PC-3 (cell line): ENCODE measurements at regions not wholly inside any gene's neighbourhood (a gene's known extent, or its start where the extent isn't known, plus 50 kb on each side); places are given as distances from the start of the nearest gene placed in this dataset.

ENCODE experiments used
- ATAC-seq: fragments of 200-7000 bp; cut with Tn5 transposase; 2 replicates; pipeline ENCODE4 v1.9.1; 2020; ENCODE audit warnings: mild to moderate bottlenecking, moderate library complexity
- BruUV-seq: library from RNA; stranded (reverse); fragments of 400-500 nt; replicated peaks from 2 replicates; lab custom pipeline; 2021; lab: Mats Ljungman, UMichigan
- CTCF ChIA-PET: fragments of 300-600 bp; sonication (Branson Sonifier 250); formaldehyde crosslinking; loops from one replicate; lab custom pipeline; 2022; ENCODE audit warnings: antibody characterized with exemption; lab: Charles Lee
- POLR2A ChIA-PET: fragments of 300-600 bp; sonication (Branson Sonifier 250); formaldehyde crosslinking; loops from one replicate; lab custom pipeline; 2022; ENCODE audit warnings: antibody characterized with exemption; ENCODE audit not compliant: unreplicated experiment; lab: Charles Lee
- DNase-seq: peaks from one replicate; pipeline ENCODE4 v3.0.0-alpha.2; 2015
- H2AFZ ChIP-seq: fragments of 300-600 bp; sonication (generic); 2 replicates; pipeline ENCODE4 v1.6.0; 2016; ENCODE audit warnings: antibody characterized with exemption, low read length
- H3F3A ChIP-seq: fragments of 300-600 bp; sonication (generic); one replicate; pipeline ENCODE4 v1.6.0; 2017; ENCODE audit warnings: antibody characterized with exemption, low read length, control low read depth, mild to moderate bottlenecking; ENCODE audit not compliant: unreplicated experiment
- H3K27ac ChIP-seq: fragments of 300-600 bp; sonication (generic); 2 replicates; pipeline ENCODE4 v1.5.1; 2016; ENCODE audit warnings: mild to moderate bottlenecking, low read length
- H3K27me3 ChIP-seq: fragments of 300-600 bp; sonication (generic); 2 replicates; pipeline ENCODE4 v1.6.1; 2016; ENCODE audit warnings: low read length, mixed read lengths
- H3K36me3 ChIP-seq: fragments of 300-600 bp; sonication (generic); 2 replicates; pipeline ENCODE4 v1.6.1; 2016; ENCODE audit warnings: low read depth, mixed run types, low read length, mixed read lengths
- H3K4me1 ChIP-seq: fragments of 300-600 bp; sonication (generic); 2 replicates; pipeline ENCODE4 v1.5.1; 2016; ENCODE audit warnings: low read length; ENCODE audit not compliant: insufficient read depth
- H3K4me2 ChIP-seq: fragments of 300-600 bp; sonication (generic); 2 replicates; pipeline ENCODE4 v1.6.0; 2016; ENCODE audit warnings: low read length
- H3K4me3 ChIP-seq: fragments of 300-600 bp; sonication (generic); 2 replicates; pipeline ENCODE4 v1.5.1; 2016; ENCODE audit warnings: mild to moderate bottlenecking, low read length, mixed read lengths
- H3K79me2 ChIP-seq: fragments of 300-600 bp; sonication (generic); 2 replicates; pipeline ENCODE4 v1.6.1; 2017; ENCODE audit warnings: low read length, mixed read lengths
- H3K9ac ChIP-seq: fragments of 300-600 bp; sonication (generic); 2 replicates; pipeline ENCODE4 v1.6.0; 2016; ENCODE audit warnings: mild to moderate bottlenecking, low read length
- H3K9me2 ChIP-seq: fragments of 300-600 bp; sonication (generic); replicated peaks from 2 replicates; pipeline ENCODE4 v1.6.1; 2016; ENCODE audit warnings: mixed run types, low read length, mixed read lengths
- H3K9me3 ChIP-seq: fragments of 300-600 bp; sonication (generic); 2 replicates; pipeline ENCODE4 v1.6.1; 2016; ENCODE audit warnings: low read length, mixed read lengths
- H4K20me1 ChIP-seq: fragments of 300-600 bp; sonication (generic); 2 replicates; pipeline ENCODE4 v1.6.1; 2016; ENCODE audit warnings: low read length, mixed read lengths
- EZH2 ChIP-seq: fragments of 300-600 bp; sonication (generic); IDR thresholded peaks from one replicate; pipeline ENCODE4 v1.6.1; 2017; ENCODE audit warnings: antibody characterized with exemption, mild to moderate bottlenecking, low read length; ENCODE audit not compliant: unreplicated experiment
- EZH2phosphoT487 ChIP-seq: fragments of 300-600 bp; sonication (generic); IDR thresholded peaks from 2 replicates; pipeline ENCODE4 v1.6.1; 2018; ENCODE audit warnings: mild to moderate bottlenecking, antibody characterized with exemption, low read length, borderline replicate concordance
- intact Hi-C: fragments of 100-400 bp; cut with micrococcal nuclease; formaldehyde crosslinking; loops from 2 replicates; pipeline ENCODE4 v1.9.0; 2023
- TF ChIP-seq, protein P1 (sequence below): fragments of 300-600 bp; sonication (generic); conservative IDR thresholded peaks from 2 replicates; pipeline ENCODE4 v1.5.1; 2017; ENCODE audit warnings: antibody characterized with exemption, low read depth, mild to moderate bottlenecking, low read length

DNA sequence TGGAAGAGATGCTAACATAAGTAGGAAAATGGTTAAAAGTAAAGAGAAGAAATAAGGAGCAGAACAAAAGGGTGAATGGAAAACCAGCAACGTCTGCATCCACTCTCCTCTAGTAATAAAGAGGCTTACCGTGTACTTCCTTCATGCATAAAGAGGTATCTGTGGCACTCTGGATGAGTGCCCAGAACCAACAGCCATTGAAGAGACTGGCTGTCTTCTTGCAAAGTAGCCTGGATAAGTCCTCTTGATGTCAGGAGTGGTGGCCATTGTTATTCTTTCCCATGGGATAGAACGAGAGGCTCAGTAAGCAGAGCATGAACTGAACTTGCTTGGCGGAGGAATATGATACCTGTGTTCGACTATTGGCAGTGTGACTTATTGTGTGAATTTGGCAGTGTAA lies 186.2 kb upstream of the RASGRP1 start:
- TF ChIP-seq EZH2phosphoT487 (no peak), EZH2 (no peak)
- TF ChIP-seq, protein P1, sequence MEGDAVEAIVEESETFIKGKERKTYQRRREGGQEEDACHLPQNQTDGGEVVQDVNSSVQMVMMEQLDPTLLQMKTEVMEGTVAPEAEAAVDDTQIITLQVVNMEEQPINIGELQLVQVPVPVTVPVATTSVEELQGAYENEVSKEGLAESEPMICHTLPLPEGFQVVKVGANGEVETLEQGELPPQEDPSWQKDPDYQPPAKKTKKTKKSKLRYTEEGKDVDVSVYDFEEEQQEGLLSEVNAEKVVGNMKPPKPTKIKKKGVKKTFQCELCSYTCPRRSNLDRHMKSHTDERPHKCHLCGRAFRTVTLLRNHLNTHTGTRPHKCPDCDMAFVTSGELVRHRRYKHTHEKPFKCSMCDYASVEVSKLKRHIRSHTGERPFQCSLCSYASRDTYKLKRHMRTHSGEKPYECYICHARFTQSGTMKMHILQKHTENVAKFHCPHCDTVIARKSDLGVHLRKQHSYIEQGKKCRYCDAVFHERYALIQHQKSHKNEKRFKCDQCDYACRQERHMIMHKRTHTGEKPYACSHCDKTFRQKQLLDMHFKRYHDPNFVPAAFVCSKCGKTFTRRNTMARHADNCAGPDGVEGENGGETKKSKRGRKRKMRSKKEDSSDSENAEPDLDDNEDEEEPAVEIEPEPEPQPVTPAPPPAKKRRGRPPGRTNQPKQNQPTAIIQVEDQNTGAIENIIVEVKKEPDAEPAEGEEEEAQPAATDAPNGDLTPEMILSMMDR = no peak
- H3K4me2 ChIP-seq = no peak overlapping the region

DNA sequence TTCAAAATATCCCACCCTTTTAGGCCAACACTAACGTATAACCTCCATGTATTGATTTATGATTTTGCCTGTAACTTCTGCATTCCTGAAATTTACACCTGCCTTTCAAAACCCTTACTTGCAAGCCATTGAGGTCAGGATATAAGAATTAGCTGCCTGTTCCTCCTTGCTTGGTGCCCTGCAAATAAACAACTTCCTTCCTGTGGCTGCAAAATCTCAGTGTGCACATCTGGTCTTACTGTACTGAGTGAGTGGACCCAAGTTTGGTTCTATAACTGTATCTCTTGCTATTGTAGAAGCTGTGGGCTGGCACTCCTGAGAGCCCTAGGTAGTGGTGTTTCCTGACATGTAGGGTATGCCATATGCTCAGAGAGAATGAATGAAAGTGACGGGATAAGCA lies 191.1 kb upstream of the RASGRP1 start:
- H3K27ac ChIP-seq = no peak overlapping the region
- no peak overlapping the region for H2AFZ ChIP-seq
- intact Hi-C loops = no loop called here
- H4K20me1 ChIP-seq = no peaks in the 10 kb centered on the region
- no peaks in the 10 kb centered on the region for H3K9me2 ChIP-seq
- ATAC-seq (no peak), DNase-seq (no peak)
- no peaks in the 10 kb centered on the region for H3F3A ChIP-seq
- ChIA-PET POLR2A (no interaction called here), CTCF (no interaction called here)
- no peaks in the 10 kb centered on the region for H3K36me3 ChIP-seq
- no peak overlapping the region for H3K4me3 ChIP-seq
- H3K4me2 ChIP-seq = no peak overlapping the region
- BruUV-seq = no TSS peak
- H3K27me3 ChIP-seq = no peaks in the 10 kb centered on the region
- no peak overlapping the region for H3K9ac ChIP-seq
- H3K4me1 ChIP-seq = no peaks in the 10 kb centered on the region
- no peaks in the 10 kb centered on the region for H3K79me2 ChIP-seq
- TF ChIP-seq, protein P1 = no peak
- TF ChIP-seq EZH2phosphoT487 = no peak
- TF ChIP-seq EZH2 = no peak
- H3K9me3 ChIP-seq = no peaks in the 10 kb centered on the region

More for the DNA sequence above, 186.2 kb upstream of the RASGRP1 start:
- H2AFZ ChIP-seq = no peak overlapping the region
- no peaks in the 10 kb centered on the region for H3F3A ChIP-seq
- H3K4me1 ChIP-seq = no peaks in the 10 kb centered on the region
- BruUV-seq = no TSS peak
- DNase-seq = no peak
- H3K9me3 ChIP-seq = no peaks in the 10 kb centered on the region
- ATAC-seq = no peak
- H3K9me2 ChIP-seq = no peaks in the 10 kb centered on the region
- no peaks in the 10 kb centered on the region for H3K79me2 ChIP-seq
- H3K36me3 ChIP-seq = no peaks in the 10 kb centered on the region
- no peak overlapping the region for H3K4me3 ChIP-seq
- no peak overlapping the region for H3K27ac ChIP-seq
- intact Hi-C loops = no loop called here
- ChIA-PET CTCF (no interaction called here), POLR2A (no interaction called here)
- H3K9ac ChIP-seq = no peak overlapping the region
- H3K27me3 ChIP-seq = no peaks in the 10 kb centered on the region
- no peaks in the 10 kb centered on the region for H4K20me1 ChIP-seq

DNA sequence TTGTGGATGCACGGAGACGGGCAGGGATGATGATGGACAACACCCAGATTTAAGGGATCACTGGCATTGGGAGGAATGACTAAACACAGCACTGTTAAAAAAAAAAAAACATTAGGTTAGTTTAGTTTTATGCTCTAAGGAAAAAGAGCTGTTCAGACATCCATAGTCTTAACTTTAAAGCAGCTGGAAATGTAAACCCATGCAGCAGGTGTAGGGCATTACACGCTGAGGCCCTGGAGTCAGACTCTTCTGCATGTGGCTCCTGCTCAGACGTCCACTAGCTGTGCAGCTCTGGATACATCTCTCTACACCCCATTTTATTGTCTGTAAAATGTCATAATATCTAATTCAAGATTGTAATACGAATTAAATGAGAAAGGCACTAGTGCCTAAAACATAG lies 191.8 kb upstream of the RASGRP1 start:
- POLR2A ChIA-PET = no interaction called here

More for the DNA sequence above, 191.8 kb upstream of the RASGRP1 start:
- no peaks in the 10 kb centered on the region for H3K9me3 ChIP-seq
- H3F3A ChIP-seq = no peaks in the 10 kb centered on the region
- H3K4me3 ChIP-seq = no peak overlapping the region
- TF ChIP-seq EZH2phosphoT487 = no peak
- TF ChIP-seq, protein P1 = no peak
- no peak for TF ChIP-seq EZH2
- H3K27ac ChIP-seq = no peak overlapping the region
- H3K79me2 ChIP-seq = no peaks in the 10 kb centered on the region
- BruUV-seq = no TSS peak
- H3K4me2 ChIP-seq = no peak overlapping the region
- H2AFZ ChIP-seq = no peak overlapping the region
- intact Hi-C loops = no loop called here
- no peaks in the 10 kb centered on the region for H4K20me1 ChIP-seq
- DNase-seq (no peak), ATAC-seq (no peak)
- CTCF ChIA-PET = no interaction called here
- no peaks in the 10 kb centered on the region for H3K27me3 ChIP-seq
- no peaks in the 10 kb centered on the region for H3K36me3 ChIP-seq
- no peak overlapping the region for H3K9ac ChIP-seq
- H3K4me1 ChIP-seq = no peaks in the 10 kb centered on the region
- no peaks in the 10 kb centered on the region for H3K9me2 ChIP-seq
